PFSK-1 (cell line): ENCODE measurements at regions not wholly inside any gene's neighbourhood (a gene's known extent, or its start where the extent isn't known, plus 50 kb on each side); places are given as distances from the start of the nearest gene placed in this dataset.

Experiments used
- POLR2AphosphoS5 ChIP-seq: IDR thresholded peaks from 2 replicates; pipeline ENCODE4 v1.6.1; 2012; ENCODE audit warnings: low read depth, mild to moderate bottlenecking, control low read depth, low read length, moderate library complexity
- SIN3A ChIP-seq: IDR thresholded peaks from 2 replicates; pipeline ENCODE4 v1.6.1; 2012; ENCODE audit warnings: mild to moderate bottlenecking, low read length, moderate library complexity, borderline replicate concordance; ENCODE audit not compliant: insufficient read depth
- TAF1 ChIP-seq: IDR thresholded peaks from 2 replicates; pipeline ENCODE4 v1.6.1; 2012; ENCODE audit warnings: low read length, control low read depth, borderline replicate concordance; ENCODE audit not compliant: insufficient read depth

DNA sequence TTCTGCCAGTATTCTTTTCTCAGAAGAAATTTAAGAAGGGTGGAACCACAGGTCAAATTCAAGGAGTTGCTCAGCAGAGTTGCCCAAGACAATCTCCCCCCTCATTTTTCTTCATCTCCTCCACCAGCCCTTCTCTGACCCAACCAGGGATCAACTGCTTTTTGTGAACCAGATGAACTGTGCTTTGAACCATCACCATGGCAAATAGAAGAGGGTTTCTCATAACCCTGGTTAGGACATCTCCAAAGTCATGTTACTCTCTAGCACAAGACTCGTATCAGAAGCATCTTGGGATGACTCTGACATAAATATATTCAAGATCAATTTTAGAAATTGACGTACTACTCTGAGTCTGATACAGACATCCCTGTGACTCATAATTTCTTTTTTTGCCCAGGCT is 130.7 kb downstream of the ALDH8A1 start:
- TF ChIP-seq SIN3A, result no peak
- no peak for TF ChIP-seq POLR2AphosphoS5
- TF ChIP-seq TAF1, result no peak
